IPS-20b (cell line): ENCODE measurements at regions not wholly inside any gene's neighbourhood (a gene's known extent, or its start where the extent isn't known, plus 50 kb on each side); places are given as distances from the start of the nearest gene placed in this dataset.

Source experiments
- H3K27ac ChIP-seq: one replicate; pipeline ENCODE4 v1.5.1; 2013; ENCODE audit warnings: low read length
- H3K27me3 ChIP-seq: 2 replicates; pipeline ENCODE4 v1.6.1; 2013; ENCODE audit warnings: mild to moderate bottlenecking, low read length, inconsistent platforms; ENCODE audit not compliant: insufficient read depth
- H3K36me3 ChIP-seq: 2 replicates; pipeline ENCODE4 v1.6.1; 2013; ENCODE audit warnings: low read depth, mild to moderate bottlenecking, inconsistent platforms, low read length, moderate library complexity; ENCODE audit not compliant: insufficient read depth
- H3K4me1 ChIP-seq: 2 replicates; pipeline ENCODE4 v1.6.1; 2013; ENCODE audit warnings: mild to moderate bottlenecking, control low read depth, inconsistent platforms, low read length, moderate library complexity; ENCODE audit not compliant: insufficient read depth
- H3K4me3 ChIP-seq: 2 replicates; pipeline ENCODE4 v1.5.1; 2013; ENCODE audit warnings: mild to moderate bottlenecking, low read length, inconsistent platforms
- H3K9ac ChIP-seq: 2 replicates; pipeline ENCODE4 v1.6.1; 2013; ENCODE audit warnings: low read depth, mild to moderate bottlenecking, inconsistent platforms, low read length, moderate library complexity
- H3K9me3 ChIP-seq: 2 replicates; pipeline ENCODE4 v1.6.1; 2013; ENCODE audit warnings: mild to moderate bottlenecking, low read depth, low read length, inconsistent platforms; ENCODE audit not compliant: insufficient read depth

DNA sequence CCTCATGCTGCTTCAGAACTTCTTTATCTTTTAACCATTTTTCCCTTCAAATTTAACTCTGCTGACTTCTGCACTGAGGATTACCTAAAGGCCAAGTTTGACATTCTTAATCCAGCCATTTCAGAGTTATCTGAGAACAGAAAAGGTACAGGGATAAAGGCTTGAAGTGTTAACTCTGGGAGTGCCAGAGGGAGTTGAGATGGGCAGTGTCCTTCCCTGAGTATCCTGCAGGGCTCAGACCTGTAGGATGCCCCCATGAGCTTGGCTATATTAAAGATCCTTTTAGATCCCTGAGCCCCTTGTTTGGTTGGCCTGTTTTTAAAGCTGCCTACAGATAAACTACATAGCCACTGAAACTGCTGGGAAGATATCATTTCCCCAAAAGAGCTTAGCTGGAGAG lies 268.4 kb upstream of the KIRREL3 start:
- Histone ChIP-seq H3K27me3 (no peaks in the 10 kb centered on the region), H3K4me3 (no peak overlapping the region), H3K36me3 (no peaks in the 10 kb centered on the region), H3K27ac (no peak overlapping the region), H3K9me3 (no peaks in the 10 kb centered on the region), H3K9ac (no peak overlapping the region), H3K4me1 (no peaks in the 10 kb centered on the region)

DNA sequence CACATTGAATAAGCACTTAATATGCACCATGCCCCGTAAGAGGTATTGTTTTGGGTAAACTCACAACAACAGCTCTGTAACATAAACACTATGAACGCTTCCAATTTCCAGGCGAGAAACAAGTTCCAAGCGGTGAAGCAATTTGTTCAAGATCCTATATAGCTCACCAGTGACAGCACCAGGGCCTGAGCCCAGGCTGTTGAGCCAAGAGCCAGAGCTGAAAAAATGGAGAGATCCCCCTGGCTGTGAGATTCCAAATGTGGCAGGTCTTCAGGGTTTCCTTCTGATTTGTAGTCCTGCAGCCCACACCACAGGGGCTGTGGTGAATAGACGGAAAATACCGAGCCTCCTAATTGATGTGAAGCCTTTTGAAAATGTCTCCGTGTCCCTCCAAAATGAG lies 268.0 kb upstream of the KIRREL3 start:
- no peak overlapping the region for H3K9ac ChIP-seq
- H3K27me3 ChIP-seq: no peaks in the 10 kb centered on the region
- no peaks in the 10 kb centered on the region for H3K4me1 ChIP-seq
- no peaks in the 10 kb centered on the region for H3K9me3 ChIP-seq
- H3K36me3 ChIP-seq: no peaks in the 10 kb centered on the region
- H3K27ac ChIP-seq: no peak overlapping the region
- H3K4me3 ChIP-seq: no peak overlapping the region

DNA sequence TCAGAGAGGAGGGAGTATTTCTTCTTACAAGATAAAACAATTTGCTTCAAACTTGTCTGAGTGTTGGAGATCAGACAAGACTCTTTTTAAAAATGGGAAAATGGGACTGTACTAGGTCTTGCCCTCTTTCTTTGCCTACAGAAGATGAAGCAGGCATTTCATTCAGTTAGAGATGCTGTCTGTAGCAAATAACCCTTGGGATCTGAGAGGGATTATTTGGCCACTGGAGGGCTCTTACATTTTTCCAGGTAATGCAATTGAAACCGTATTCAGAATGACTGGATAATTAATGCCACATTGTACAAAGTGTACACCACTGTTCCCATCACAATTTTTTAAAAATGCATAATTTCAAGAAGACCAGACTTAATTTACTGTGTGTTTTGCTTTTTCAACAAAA lies 258.5 kb upstream of the KIRREL3 start:
- no peaks in the 10 kb centered on the region for H3K9me3 ChIP-seq
- no peak overlapping the region for H3K27ac ChIP-seq
- no peaks in the 10 kb centered on the region for H3K27me3 ChIP-seq
- no peak overlapping the region for H3K4me3 ChIP-seq
- no peaks in the 10 kb centered on the region for H3K36me3 ChIP-seq
- no peaks in the 10 kb centered on the region for H3K4me1 ChIP-seq
- H3K9ac ChIP-seq: no peak overlapping the region

DNA sequence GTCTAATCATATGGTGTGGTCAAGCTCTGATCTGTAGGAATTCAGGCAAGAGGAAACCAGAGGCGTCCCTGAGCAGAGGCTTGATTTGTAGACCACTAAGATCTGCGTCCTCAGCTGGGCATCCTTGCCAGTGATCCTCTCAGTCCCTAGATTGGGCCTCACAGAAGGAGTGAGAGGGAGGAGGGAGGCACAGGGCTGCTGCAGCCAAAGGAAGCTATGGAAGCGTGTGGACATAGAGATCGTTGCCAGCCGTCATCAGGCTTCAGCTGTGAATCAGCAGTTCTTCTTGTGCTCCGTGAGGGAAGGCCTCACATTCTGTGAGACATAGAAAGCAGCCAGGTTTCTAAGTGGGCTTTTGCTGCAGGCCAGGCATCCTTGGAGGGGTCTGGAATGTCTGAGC lies 254.6 kb upstream of the KIRREL3 start:
- no peaks in the 10 kb centered on the region for H3K36me3 ChIP-seq
- no peak overlapping the region for H3K27ac ChIP-seq
- no peaks in the 10 kb centered on the region for H3K27me3 ChIP-seq
- no peaks in the 10 kb centered on the region for H3K4me1 ChIP-seq
- no peak overlapping the region for H3K4me3 ChIP-seq
- no peaks in the 10 kb centered on the region for H3K9me3 ChIP-seq
- no peak overlapping the region for H3K9ac ChIP-seq

DNA sequence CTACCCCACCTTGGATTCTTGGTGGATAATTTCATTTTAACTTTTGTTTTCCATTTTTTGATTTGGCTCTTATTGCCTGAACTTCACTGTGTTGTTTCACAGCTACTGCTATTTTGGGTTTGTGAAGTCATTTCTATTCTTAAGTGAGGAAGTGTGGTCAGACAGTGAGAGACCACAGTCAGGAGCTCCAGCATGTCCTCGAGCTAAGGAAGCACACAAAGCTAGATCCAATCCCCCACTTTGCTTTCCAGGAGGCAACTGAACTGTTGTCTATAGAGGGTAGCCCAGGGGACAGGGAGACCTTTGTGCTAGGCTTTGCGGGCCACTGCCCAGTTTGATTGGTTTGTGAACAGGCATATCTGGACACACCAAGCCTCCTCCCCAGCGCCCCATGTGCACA lies 251.8 kb upstream of the KIRREL3 start:
- Histone ChIP-seq H3K4me3 (no peak overlapping the region), H3K9ac (no peak overlapping the region), H3K9me3 (no peaks in the 10 kb centered on the region), H3K36me3 (no peaks in the 10 kb centered on the region), H3K27me3 (no peaks in the 10 kb centered on the region), H3K4me1 (no peaks in the 10 kb centered on the region), H3K27ac (no peak overlapping the region)

DNA sequence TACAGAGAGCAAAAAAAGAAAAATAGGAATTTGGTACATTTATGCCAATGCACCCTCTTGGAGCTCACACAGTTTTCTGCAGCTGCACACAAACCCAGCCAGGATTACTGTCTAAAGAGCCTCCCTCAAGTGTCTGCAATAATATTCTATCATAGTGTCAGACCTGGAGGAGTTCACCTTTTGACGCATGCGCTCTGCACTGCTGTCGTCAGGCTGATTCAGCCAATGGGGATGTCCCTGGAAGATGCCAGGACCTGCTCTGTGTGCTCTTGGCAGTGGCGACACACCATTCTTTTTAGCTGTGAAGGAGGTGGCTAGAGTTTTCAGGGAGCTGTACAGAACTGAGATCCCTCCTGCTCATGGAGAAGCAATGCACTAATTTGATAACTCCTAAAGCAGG lies 249.0 kb upstream of the KIRREL3 start:
- Histone ChIP-seq H3K36me3 (no peaks in the 10 kb centered on the region), H3K4me1 (no peaks in the 10 kb centered on the region), H3K27ac (no peak overlapping the region), H3K9ac (no peak overlapping the region), H3K27me3 (no peaks in the 10 kb centered on the region), H3K9me3 (no peaks in the 10 kb centered on the region), H3K4me3 (no peak overlapping the region)

DNA sequence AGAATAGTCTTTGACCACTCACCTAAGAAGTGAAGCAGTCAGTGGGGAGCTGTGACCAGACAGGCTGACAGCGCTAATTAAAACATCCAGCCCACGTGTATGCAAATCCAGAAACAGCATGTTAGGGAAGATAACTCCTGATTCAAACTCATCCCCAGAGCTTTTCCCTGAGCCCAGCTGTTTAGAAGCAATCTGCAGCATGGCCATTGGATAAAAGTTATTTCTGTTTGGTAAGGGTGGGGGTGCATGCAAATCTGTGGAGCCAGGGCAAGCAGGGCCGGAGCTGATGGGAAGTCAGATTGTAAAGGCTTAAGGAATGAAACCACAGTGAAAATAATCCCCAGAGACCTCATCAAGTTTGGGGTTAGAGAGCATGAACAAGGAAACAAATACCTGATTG lies 247.9 kb upstream of the KIRREL3 start:
- no peak overlapping the region for H3K4me3 ChIP-seq
- H3K27ac ChIP-seq: no peak overlapping the region
- no peaks in the 10 kb centered on the region for H3K27me3 ChIP-seq
- no peaks in the 10 kb centered on the region for H3K9me3 ChIP-seq
- no peak overlapping the region for H3K9ac ChIP-seq
- H3K4me1 ChIP-seq: no peaks in the 10 kb centered on the region
- H3K36me3 ChIP-seq: no peaks in the 10 kb centered on the region

DNA sequence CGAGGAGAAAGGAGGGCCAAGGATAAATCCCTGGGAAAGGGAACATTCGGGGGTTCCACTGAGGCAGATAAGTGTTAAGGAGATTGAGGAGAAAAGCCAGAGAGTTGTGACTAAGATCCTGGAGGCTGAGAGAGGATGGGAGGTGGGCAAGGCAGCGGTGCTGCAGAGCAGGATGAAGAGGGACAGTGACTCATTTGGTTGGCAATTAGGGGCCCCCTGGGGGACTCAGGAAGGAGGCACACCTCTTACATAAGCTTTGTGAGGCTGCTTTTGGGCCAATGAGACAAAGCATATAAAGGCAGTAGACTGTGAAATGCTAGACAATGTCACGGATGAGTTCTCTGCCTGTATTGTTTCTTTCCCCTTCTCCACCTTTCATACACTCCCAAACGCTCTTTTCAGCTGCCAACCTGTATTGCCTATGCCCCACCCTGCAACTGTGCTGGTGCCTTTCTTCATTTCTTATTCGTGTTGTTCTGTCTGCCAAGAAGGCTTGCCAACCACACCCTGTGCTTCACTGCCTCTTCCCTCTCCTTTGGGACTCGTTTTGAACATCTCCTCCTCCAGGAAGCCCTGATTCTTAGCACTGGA lies 246.8 kb upstream of the KIRREL3 start:
- Histone ChIP-seq H3K4me3 (no peak overlapping the region), H3K9me3 (no peaks in the 10 kb centered on the region), H3K9ac (no peak overlapping the region), H3K27ac (no peak overlapping the region), H3K36me3 (no peaks in the 10 kb centered on the region), H3K27me3 (no peaks in the 10 kb centered on the region), H3K4me1 (no peaks in the 10 kb centered on the region)

DNA sequence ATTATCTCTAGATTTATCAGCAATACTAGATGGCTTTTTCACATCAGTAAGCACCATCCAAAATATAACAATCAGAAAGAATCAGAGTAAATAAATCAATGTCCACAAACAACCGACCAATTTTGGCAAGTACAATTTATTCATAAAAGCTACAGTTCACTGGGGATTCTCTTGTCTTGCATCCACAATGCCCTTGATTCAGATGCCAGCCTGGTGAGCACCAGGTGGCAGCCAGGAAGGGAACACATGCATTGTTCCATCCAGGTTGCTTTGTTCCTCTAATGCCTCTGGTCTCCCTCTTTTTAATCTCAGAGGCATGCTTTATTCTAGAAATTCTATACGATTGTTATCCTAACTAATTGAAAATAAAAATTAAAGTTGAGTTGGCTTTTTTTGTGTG lies 242.1 kb upstream of the KIRREL3 start:
- Histone ChIP-seq H3K27me3 (no peaks in the 10 kb centered on the region), H3K4me3 (no peak overlapping the region), H3K9me3 (no peaks in the 10 kb centered on the region), H3K27ac (no peak overlapping the region), H3K4me1 (no peaks in the 10 kb centered on the region), H3K9ac (no peak overlapping the region), H3K36me3 (no peaks in the 10 kb centered on the region)

DNA sequence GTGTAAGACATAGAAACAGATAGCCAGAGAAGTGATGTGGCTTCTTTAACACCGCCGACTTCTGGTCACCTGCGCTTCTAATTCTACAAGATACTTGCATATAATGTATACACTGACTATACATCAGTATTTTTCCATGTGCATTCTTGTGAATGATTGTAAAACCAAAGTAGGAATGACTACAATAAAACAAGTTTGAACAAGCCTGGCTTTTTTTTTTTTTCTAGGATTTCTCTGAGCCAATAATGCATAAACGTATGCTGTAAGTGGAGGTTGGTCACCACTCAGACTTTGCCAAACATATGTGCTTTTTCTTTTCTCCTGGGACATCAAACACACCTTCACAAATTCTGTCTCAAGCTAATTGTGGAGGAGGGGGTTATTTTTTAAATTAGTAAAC lies 237.8 kb upstream of the KIRREL3 start:
- no peaks in the 10 kb centered on the region for H3K9me3 ChIP-seq
- no peak overlapping the region for H3K27ac ChIP-seq
- no peaks in the 10 kb centered on the region for H3K36me3 ChIP-seq
- no peak overlapping the region for H3K4me3 ChIP-seq
- H3K27me3 ChIP-seq: no peaks in the 10 kb centered on the region
- H3K4me1 ChIP-seq: no peaks in the 10 kb centered on the region
- no peak overlapping the region for H3K9ac ChIP-seq

DNA sequence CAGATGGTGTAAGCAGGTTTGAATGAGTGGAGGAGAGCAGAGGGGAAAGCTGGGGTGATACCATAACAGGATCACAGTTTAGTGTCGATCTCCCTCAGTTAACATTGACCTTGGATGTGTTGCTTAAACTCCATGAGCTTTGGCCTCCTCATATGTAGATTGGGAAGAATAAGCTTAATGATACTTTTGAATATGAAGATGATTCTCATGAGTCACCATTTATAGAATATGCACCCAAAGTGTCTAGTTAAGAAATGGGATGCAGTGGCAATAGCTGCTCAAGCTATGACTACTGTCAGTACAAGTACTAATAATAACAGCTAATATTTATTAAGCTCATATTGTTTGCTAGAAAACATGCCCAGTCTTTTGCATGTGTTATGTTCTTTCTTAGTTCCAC lies 236.2 kb upstream of the KIRREL3 start:
- Histone ChIP-seq H3K27ac (no peak overlapping the region), H3K27me3 (no peaks in the 10 kb centered on the region), H3K4me3 (no peak overlapping the region), H3K9ac (no peak overlapping the region), H3K36me3 (no peaks in the 10 kb centered on the region), H3K4me1 (no peaks in the 10 kb centered on the region), H3K9me3 (no peaks in the 10 kb centered on the region)

DNA sequence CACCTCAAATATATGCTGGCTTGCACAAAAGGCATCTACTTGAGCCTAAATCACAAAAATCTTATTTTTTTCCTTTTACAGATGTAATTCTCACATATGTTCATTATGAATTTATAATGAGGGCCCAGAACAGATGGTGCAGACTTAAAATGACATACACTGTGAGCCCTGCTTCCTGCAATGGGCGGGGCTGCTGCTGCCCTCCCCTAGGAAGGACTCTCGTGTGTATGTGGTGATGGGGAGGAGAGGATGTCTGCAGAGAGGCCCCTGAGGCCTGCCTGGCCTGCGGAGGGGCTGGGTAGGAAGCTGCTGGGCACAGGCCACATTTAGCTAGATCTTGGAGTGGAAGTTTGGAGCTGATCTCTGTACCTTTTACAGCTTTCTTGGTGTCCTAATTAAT lies 233.4 kb upstream of the KIRREL3 start:
- Histone ChIP-seq H3K27ac (no peak overlapping the region), H3K27me3 (no peaks in the 10 kb centered on the region), H3K4me3 (no peak overlapping the region)

DNA sequence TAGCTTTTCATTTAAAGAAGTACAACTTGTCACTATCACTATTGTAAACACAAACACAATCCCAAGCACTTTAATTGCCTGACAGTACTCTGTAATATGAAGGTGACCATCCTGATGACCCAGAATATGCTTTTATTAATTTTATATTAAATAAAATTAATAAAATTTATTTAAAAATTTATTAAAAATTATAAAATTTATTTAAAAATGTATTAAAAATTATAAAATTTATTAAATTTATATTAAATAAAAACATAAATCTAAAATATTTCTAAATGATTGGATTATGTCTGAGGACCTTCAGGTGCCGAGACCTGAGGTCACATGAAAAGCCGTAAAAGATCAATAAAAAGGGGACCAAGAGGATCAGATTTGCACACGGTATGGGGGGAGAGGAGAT lies 229.8 kb upstream of the KIRREL3 start:
- H3K4me3 ChIP-seq: no peak overlapping the region
- H3K27ac ChIP-seq: no peak overlapping the region
- no peak overlapping the region for H3K9ac ChIP-seq
- no peaks in the 10 kb centered on the region for H3K36me3 ChIP-seq
- no peaks in the 10 kb centered on the region for H3K9me3 ChIP-seq
- no peaks in the 10 kb centered on the region for H3K27me3 ChIP-seq
- H3K4me1 ChIP-seq: no peaks in the 10 kb centered on the region

More for the DNA sequence above, 233.4 kb upstream of the KIRREL3 start:
- Histone ChIP-seq H3K9ac (no peak overlapping the region), H3K36me3 (no peaks in the 10 kb centered on the region), H3K4me1 (no peaks in the 10 kb centered on the region), H3K9me3 (no peaks in the 10 kb centered on the region)
